ENCODE measurements at regions not wholly inside any gene's neighbourhood (a gene's known extent, or its start where the extent isn't known, plus 50 kb on each side); places are given as distances from the start of the nearest gene placed in this dataset.

DNA sequence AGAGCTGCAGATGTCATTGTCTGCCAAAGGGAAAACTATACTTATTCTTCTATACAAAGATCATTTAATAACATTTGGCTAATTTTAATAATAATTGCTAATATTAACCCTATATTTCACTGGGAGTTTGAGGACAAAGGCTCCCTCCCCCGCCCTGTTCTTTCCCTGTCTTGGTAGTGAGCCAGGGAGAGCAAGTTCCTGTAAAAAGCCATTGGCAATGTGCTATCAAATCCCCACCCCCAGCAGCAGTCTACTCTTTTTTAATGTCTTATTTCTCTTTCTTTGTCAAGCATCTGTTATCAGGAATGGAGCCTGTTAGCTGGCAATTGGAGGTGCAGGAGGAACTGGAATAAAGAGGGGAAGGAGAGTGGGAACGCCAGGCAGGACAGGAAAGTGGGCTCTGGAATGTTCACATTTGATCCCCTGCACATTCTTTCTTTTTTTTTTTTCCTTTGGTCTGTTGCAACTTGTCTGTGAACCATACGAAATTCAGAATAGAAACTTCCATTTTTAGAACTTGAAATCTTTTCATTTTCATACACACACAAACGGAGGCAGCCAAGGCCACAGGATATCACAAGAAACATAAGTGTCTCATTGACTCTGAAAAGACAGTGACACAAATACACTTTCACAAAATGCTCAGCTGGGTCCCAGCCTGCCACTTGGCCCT lies 664.8 kb upstream of the ZNF608 start:
- DNase-seq: no peak
- Mint-ChIP-seq H3K9me3 (ENCODE audit: unreplicated experiment) (peaks cover 13% of the 10 kb centered on the region), H3K4me3 (ENCODE audit: unreplicated experiment) (peak overlapping the region; percentile 65), H3K27ac (ENCODE audit: unreplicated experiment) (peak overlapping the region; percentile 94), H3K4me1 (ENCODE audit: low read depth, unreplicated experiment) (peaks cover 65% of the 10 kb centered on the region), H3K27me3 (ENCODE audit: unreplicated experiment) (peaks cover 9% of the 10 kb centered on the region), H3K36me3 (ENCODE audit: unreplicated experiment) (no peaks in the 10 kb centered on the region)
- TF ChIP-seq, protein P1, sequence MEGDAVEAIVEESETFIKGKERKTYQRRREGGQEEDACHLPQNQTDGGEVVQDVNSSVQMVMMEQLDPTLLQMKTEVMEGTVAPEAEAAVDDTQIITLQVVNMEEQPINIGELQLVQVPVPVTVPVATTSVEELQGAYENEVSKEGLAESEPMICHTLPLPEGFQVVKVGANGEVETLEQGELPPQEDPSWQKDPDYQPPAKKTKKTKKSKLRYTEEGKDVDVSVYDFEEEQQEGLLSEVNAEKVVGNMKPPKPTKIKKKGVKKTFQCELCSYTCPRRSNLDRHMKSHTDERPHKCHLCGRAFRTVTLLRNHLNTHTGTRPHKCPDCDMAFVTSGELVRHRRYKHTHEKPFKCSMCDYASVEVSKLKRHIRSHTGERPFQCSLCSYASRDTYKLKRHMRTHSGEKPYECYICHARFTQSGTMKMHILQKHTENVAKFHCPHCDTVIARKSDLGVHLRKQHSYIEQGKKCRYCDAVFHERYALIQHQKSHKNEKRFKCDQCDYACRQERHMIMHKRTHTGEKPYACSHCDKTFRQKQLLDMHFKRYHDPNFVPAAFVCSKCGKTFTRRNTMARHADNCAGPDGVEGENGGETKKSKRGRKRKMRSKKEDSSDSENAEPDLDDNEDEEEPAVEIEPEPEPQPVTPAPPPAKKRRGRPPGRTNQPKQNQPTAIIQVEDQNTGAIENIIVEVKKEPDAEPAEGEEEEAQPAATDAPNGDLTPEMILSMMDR (IDR thresholded peaks at IDR 0.05; ENCODE audit: partially characterized antibody, unreplicated experiment): no peak

DNA sequence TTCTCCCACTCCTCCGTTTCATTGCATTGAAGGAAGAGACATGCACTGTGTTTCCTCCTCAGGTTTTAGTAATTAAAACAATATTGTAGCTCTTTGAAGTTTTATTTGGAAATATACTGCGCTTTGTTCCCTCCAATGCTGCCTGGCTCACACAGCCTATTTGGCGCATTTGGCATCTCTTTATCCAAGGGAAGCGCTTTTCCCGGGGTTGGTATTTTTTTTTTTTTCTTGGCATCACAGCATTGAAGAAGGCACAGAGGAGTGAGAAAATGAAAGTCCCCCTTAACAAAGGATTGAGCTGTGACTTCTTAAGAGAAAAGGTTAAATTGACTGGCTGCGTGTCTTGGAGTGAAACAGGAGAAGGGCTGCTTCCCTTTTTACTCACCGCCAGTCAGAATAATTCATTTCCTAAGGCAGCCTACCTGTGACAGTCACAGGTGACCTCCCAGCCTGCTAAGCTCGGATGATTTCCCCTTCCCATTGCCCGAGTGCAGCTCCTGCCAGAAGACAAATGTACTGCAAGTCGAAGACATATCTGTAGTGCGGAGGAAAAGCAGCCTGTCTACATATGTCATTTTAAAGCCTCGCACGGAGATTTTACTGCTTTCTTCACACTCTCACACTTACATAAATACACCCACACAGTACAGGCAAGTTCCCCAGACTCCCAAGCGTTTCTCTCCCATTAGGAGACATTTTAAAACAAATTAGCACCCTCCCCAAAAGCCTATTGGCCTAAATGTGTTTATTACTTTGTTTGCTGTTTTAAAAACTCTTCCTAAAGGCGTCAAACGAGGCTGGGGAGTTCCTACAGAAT lies 665.5 kb upstream of the ZNF608 start:
- H3K27me3 Mint-ChIP-seq (ENCODE audit: unreplicated experiment): peaks cover 9% of the 10 kb centered on the region
- DNase-seq: no peak
- TF ChIP-seq, protein P1 (IDR thresholded peaks at IDR 0.05; ENCODE audit: partially characterized antibody, unreplicated experiment): peak; percentile 20
- peaks cover 16% of the 10 kb centered on the region for H3K9me3 Mint-ChIP-seq (ENCODE audit: unreplicated experiment)
- H3K4me1 Mint-ChIP-seq (ENCODE audit: low read depth, unreplicated experiment): peaks cover 69% of the 10 kb centered on the region
- H3K36me3 Mint-ChIP-seq (ENCODE audit: unreplicated experiment): no peaks in the 10 kb centered on the region
- peak overlapping the region; percentile 26 for H3K4me3 Mint-ChIP-seq (ENCODE audit: unreplicated experiment)
- peak overlapping the region; percentile 94 for H3K27ac Mint-ChIP-seq (ENCODE audit: unreplicated experiment)

DNA sequence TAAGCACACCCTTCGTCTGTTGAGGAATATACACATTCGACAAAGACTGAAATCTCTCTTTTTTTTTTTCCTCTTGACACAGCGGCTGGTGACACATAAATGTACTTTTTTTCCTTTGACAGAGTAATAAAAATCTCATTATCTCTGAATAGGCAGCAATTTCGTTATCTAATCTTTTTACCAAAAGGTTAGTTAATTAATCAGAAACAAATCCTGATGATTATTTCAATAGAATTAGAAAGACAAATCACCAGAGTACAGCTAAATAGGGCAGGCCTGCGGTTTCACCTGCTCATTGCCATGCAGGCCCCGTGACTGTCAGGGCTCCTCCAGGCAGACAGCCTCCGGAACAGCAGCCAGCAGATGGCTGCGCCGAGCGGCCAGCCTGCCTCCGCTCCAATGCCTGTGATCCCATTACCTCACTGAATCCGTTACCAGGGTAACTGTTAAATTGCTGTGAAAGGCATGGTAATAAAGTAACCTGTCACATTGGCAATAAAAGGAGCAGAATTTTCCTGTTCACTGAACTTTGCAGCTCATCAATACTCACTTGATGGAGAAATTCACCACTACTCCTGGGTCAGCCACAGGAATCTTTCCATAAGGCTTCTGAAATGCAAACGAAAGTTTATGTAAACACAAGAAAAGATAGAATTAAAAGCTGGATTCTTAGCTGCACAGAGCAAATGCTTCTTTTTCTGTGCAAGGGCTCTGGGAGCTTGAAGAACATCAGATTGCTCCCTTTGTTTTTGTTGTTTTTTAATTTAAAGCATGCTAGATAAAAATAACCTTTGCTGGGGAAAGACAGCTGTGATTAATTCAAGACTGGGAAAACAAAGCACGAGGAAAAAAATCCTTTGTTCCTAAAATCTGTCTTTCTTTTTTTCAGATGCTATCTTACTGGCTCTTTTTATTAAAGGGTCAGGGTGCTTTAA lies 666.4 kb upstream of the ZNF608 start:
- no peaks in the 10 kb centered on the region for H3K36me3 Mint-ChIP-seq (ENCODE audit: unreplicated experiment)
- H3K27ac Mint-ChIP-seq (ENCODE audit: unreplicated experiment): peak overlapping the region; percentile 94
- TF ChIP-seq, protein P1 (IDR thresholded peaks at IDR 0.05; ENCODE audit: partially characterized antibody, unreplicated experiment): no peak
- DNase-seq: peak; percentile 91
- peaks cover 67% of the 10 kb centered on the region for H3K4me1 Mint-ChIP-seq (ENCODE audit: low read depth, unreplicated experiment)
- H3K9me3 Mint-ChIP-seq (ENCODE audit: unreplicated experiment): peaks cover 16% of the 10 kb centered on the region
- H3K27me3 Mint-ChIP-seq (ENCODE audit: unreplicated experiment): peaks cover 9% of the 10 kb centered on the region
- peak overlapping the region; percentile 26 for H3K4me3 Mint-ChIP-seq (ENCODE audit: unreplicated experiment)

DNA sequence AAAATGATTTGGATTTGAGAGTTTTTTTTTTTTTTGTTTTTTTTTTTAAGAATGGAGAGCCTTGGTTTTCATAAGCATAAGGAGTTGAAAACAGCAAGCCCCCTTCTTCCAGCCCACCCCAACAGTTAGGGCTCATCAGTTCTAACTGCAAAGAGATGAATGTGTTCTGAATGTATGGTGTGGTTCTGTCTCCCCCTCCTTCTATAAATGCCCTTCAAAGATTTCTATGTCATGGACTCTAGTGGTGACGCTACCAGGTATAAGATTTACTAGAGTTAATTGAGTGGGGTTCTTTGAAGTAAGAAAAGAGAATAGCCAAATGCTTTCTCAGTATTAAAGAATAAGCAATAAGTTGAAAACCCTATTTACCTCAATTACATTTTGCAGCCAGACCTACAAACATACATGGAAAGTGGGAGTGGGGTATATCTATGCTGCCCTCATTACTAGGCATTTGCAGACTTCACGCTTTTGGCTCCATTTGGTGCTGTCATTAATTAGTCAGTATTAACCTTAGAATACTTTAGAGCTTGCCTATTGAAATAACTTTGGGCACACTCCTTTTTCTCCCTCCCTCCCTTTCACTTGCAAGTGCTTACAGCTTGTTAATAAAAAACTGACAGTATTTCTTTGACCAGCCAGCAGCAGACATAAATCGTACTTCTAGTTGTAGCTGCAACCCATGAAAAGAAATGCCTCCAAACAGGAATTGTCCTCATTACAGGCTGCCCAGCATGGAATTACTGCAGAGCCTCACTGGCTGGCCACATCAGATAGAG lies 667.2 kb upstream of the ZNF608 start:
- no peaks in the 10 kb centered on the region for H3K36me3 Mint-ChIP-seq (ENCODE audit: unreplicated experiment)
- peak overlapping the region; percentile 13 for H3K4me3 Mint-ChIP-seq (ENCODE audit: unreplicated experiment)
- no peak for DNase-seq
- peaks cover 9% of the 10 kb centered on the region for H3K27me3 Mint-ChIP-seq (ENCODE audit: unreplicated experiment)
- H3K27ac Mint-ChIP-seq (ENCODE audit: unreplicated experiment): peak overlapping the region; percentile 94
- TF ChIP-seq, protein P1 (IDR thresholded peaks at IDR 0.05; ENCODE audit: partially characterized antibody, unreplicated experiment): no peak
- peaks cover 14% of the 10 kb centered on the region for H3K9me3 Mint-ChIP-seq (ENCODE audit: unreplicated experiment)
- peaks cover 62% of the 10 kb centered on the region for H3K4me1 Mint-ChIP-seq (ENCODE audit: low read depth, unreplicated experiment)

Data from glutamatergic neuron (in vitro differentiated cells).